HepG2 (cell line): ENCODE measurements at regions not wholly inside any gene's neighbourhood (a gene's known extent, or its start where the extent isn't known, plus 50 kb on each side); places are given as distances from the start of the nearest gene placed in this dataset.

Experiments used
- ADNP ChIP-seq: sonication (generic); formaldehyde crosslinking; IDR thresholded peaks from 2 replicates; pipeline ENCODE4 v1.4.0; 2020; ENCODE audit warnings: missing genetic modification reagents
- CEBPB ChIP-seq: IDR thresholded peaks from 2 replicates; pipeline ENCODE4 v1.6.1; 2011; ENCODE audit warnings: low read depth, low read length, improper control_type of control experiment, borderline replicate concordance
- ETV5 ChIP-seq: IDR thresholded peaks from 2 replicates; pipeline ENCODE4 v1.6.1; 2018; ENCODE audit warnings: missing biosample characterization, missing genetic modification reagents, inconsistent platforms, borderline replicate concordance
- FOXK2 ChIP-seq: fragments of 450-650 bp; IDR thresholded peaks from 2 replicates; pipeline ENCODE4 v1.6.1; 2016
- HNF4G ChIP-seq, 2 experiments: sonication (generic) in 1 of 2; formaldehyde crosslinking in 1 of 2; IDR thresholded peaks; 2 replicates each; pipeline versions ENCODE4 v1.4.0 to v1.6.1; 2011 to 2020; ENCODE audit warnings: borderline replicate concordance in 2 of 2, low read depth in 2 of 2, mild to moderate bottlenecking in 2 of 2, low read length in 1 of 2, missing genetic modification reagents in 1 of 2, moderate library complexity in 1 of 2
- SP1 ChIP-seq, 2 experiments: fragments of 450-650 bp in 1 of 2; sonication (generic) in 1 of 2; formaldehyde crosslinking in 1 of 2; IDR thresholded peaks; 2 replicates each; pipeline versions ENCODE4 v1.4.0 to v1.6.1; 2016 to 2020; ENCODE audit warnings: missing genetic modification reagents in 1 of 2
- ZNF343 ChIP-seq: sonication (generic); formaldehyde crosslinking; IDR thresholded peaks from 2 replicates; pipeline ENCODE4 v1.4.0; 2020; ENCODE audit warnings: mild to moderate bottlenecking, missing genetic modification reagents
- TF ChIP-seq, protein P1 (sequence below): sonication (generic); formaldehyde crosslinking; IDR thresholded peaks from 2 replicates; pipeline ENCODE4 v1.5.0; 2020; ENCODE audit warnings: mild to moderate bottlenecking, missing genetic modification reagents, borderline replicate concordance
- TF ChIP-seq, protein P2 (sequence below): sonication (generic); formaldehyde crosslinking; IDR thresholded peaks from 2 replicates; pipeline ENCODE4 v1.4.0; 2020; ENCODE audit warnings: missing genetic modification reagents
- TF ChIP-seq, protein P3 (sequence below): sonication (generic); formaldehyde crosslinking; IDR thresholded peaks from 2 replicates; pipeline ENCODE4 v1.4.0; 2020; ENCODE audit warnings: missing genetic modification reagents, borderline replicate concordance
- TF ChIP-seq, protein P4 (sequence below): sonication (generic); formaldehyde crosslinking; IDR thresholded peaks from 2 replicates; pipeline ENCODE4 v1.5.0; 2020; ENCODE audit warnings: mild to moderate bottlenecking, missing genetic modification reagents, borderline replicate concordance

DNA sequence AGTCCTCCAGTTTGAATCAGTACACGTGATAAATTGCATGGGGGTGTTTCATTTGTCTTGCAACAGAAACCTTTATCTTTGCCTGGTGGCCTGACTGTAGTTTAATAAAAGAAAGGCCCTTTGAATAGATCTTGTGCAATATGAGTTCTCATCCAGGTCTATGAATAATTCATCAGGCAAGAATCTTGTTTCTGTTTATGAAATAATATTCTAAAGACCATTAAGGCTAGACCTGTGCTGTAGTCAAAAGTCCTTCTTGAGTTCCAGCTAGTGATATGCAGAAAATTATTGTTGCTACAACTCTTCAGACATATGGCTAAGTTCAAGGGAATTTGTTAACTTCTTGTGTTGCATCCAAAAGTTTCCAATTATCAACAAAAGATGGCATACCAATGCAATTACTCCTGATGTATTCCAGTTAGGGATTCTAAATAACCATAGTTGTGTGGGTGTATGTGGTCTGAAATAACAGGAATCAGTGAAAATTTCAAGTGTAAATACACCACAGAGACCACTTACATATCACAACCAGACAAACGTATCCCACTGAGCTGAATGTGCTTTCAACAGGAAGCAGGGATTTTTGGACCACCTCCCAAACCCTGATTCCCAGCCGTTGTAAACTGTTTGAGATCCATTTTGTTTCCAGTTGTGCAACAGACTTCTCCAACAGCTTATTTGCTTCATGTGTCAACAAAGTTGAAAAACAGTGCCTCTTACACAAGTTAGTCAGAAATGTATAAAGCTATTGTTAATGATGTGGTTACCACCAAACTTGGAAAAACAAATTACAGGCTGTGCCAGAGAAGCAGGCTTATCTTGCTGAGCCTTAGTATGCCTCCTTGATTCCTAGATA is 54.7 kb upstream of the BICC1 start (continued):
- TF ChIP-seq, protein P1, sequence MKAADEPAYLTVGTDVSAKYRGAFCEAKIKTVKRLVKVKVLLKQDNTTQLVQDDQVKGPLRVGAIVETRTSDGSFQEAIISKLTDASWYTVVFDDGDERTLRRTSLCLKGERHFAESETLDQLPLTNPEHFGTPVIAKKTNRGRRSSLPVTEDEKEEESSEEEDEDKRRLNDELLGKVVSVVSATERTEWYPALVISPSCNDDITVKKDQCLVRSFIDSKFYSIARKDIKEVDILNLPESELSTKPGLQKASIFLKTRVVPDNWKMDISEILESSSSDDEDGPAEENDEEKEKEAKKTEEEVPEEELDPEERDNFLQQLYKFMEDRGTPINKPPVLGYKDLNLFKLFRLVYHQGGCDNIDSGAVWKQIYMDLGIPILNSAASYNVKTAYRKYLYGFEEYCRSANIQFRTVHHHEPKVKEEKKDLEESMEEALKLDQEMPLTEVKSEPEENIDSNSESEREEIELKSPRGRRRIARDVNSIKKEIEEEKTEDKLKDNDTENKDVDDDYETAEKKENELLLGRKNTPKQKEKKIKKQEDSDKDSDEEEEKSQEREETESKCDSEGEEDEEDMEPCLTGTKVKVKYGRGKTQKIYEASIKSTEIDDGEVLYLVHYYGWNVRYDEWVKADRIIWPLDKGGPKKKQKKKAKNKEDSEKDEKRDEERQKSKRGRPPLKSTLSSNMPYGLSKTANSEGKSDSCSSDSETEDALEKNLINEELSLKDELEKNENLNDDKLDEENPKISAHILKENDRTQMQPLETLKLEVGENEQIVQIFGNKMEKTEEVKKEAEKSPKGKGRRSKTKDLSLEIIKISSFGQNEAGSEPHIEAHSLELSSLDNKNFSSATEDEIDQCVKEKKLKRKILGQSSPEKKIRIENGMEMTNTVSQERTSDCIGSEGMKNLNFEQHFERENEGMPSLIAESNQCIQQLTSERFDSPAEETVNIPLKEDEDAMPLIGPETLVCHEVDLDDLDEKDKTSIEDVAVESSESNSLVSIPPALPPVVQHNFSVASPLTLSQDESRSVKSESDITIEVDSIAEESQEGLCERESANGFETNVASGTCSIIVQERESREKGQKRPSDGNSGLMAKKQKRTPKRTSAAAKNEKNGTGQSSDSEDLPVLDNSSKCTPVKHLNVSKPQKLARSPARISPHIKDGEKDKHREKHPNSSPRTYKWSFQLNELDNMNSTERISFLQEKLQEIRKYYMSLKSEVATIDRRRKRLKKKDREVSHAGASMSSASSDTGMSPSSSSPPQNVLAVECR (CRISPR knock-in tag), result no peak; the same call in 1 of the 2 replicates
- TF ChIP-seq HNF4G (IDR thresholded peaks at IDR 0.05; ENCODE audit: borderline replicate concordance, low read depth, low read length) (no peak), HNF4G (CRISPR knock-in tag; IDR thresholded peaks at IDR 0.05; ENCODE audit: borderline replicate concordance, low read depth) (no peak), ZNF343 (CRISPR knock-in tag) (no peak), ADNP (CRISPR knock-in tag) (no peak), CEBPB (peak; percentile 88), ETV5 (CRISPR knock-in tag) (no peak; the same call in 1 of the 2 replicates), SP1 (IDR thresholded peaks at IDR 0.05) (no peak), SP1 (CRISPR knock-in tag; IDR thresholded peaks at IDR 0.05) (no peak), FOXK2 (no peak)
- TF ChIP-seq, protein P2, sequence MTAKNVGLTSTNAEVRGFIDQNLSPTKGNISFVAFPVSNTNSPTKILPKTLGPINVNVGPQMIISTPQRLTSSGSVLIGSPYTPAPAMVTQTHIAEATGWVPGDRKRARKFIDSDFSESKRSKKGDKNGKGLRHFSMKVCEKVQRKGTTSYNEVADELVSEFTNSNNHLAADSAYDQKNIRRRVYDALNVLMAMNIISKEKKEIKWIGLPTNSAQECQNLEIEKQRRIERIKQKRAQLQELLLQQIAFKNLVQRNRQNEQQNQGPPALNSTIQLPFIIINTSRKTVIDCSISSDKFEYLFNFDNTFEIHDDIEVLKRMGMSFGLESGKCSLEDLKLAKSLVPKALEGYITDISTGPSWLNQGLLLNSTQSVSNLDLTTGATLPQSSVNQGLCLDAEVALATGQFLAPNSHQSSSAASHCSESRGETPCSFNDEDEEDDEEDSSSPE (CRISPR knock-in tag), result no peak
- TF ChIP-seq, protein P3, sequence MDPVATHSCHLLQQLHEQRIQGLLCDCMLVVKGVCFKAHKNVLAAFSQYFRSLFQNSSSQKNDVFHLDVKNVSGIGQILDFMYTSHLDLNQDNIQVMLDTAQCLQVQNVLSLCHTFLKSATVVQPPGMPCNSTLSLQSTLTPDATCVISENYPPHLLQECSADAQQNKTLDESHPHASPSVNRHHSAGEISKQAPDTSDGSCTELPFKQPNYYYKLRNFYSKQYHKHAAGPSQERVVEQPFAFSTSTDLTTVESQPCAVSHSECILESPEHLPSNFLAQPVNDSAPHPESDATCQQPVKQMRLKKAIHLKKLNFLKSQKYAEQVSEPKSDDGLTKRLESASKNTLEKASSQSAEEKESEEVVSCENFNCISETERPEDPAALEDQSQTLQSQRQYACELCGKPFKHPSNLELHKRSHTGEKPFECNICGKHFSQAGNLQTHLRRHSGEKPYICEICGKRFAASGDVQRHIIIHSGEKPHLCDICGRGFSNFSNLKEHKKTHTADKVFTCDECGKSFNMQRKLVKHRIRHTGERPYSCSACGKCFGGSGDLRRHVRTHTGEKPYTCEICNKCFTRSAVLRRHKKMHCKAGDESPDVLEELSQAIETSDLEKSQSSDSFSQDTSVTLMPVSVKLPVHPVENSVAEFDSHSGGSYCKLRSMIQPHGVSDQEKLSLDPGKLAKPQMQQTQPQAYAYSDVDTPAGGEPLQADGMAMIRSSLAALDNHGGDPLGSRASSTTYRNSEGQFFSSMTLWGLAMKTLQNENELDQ (CRISPR knock-in tag), result no peak
- TF ChIP-seq, protein P4, sequence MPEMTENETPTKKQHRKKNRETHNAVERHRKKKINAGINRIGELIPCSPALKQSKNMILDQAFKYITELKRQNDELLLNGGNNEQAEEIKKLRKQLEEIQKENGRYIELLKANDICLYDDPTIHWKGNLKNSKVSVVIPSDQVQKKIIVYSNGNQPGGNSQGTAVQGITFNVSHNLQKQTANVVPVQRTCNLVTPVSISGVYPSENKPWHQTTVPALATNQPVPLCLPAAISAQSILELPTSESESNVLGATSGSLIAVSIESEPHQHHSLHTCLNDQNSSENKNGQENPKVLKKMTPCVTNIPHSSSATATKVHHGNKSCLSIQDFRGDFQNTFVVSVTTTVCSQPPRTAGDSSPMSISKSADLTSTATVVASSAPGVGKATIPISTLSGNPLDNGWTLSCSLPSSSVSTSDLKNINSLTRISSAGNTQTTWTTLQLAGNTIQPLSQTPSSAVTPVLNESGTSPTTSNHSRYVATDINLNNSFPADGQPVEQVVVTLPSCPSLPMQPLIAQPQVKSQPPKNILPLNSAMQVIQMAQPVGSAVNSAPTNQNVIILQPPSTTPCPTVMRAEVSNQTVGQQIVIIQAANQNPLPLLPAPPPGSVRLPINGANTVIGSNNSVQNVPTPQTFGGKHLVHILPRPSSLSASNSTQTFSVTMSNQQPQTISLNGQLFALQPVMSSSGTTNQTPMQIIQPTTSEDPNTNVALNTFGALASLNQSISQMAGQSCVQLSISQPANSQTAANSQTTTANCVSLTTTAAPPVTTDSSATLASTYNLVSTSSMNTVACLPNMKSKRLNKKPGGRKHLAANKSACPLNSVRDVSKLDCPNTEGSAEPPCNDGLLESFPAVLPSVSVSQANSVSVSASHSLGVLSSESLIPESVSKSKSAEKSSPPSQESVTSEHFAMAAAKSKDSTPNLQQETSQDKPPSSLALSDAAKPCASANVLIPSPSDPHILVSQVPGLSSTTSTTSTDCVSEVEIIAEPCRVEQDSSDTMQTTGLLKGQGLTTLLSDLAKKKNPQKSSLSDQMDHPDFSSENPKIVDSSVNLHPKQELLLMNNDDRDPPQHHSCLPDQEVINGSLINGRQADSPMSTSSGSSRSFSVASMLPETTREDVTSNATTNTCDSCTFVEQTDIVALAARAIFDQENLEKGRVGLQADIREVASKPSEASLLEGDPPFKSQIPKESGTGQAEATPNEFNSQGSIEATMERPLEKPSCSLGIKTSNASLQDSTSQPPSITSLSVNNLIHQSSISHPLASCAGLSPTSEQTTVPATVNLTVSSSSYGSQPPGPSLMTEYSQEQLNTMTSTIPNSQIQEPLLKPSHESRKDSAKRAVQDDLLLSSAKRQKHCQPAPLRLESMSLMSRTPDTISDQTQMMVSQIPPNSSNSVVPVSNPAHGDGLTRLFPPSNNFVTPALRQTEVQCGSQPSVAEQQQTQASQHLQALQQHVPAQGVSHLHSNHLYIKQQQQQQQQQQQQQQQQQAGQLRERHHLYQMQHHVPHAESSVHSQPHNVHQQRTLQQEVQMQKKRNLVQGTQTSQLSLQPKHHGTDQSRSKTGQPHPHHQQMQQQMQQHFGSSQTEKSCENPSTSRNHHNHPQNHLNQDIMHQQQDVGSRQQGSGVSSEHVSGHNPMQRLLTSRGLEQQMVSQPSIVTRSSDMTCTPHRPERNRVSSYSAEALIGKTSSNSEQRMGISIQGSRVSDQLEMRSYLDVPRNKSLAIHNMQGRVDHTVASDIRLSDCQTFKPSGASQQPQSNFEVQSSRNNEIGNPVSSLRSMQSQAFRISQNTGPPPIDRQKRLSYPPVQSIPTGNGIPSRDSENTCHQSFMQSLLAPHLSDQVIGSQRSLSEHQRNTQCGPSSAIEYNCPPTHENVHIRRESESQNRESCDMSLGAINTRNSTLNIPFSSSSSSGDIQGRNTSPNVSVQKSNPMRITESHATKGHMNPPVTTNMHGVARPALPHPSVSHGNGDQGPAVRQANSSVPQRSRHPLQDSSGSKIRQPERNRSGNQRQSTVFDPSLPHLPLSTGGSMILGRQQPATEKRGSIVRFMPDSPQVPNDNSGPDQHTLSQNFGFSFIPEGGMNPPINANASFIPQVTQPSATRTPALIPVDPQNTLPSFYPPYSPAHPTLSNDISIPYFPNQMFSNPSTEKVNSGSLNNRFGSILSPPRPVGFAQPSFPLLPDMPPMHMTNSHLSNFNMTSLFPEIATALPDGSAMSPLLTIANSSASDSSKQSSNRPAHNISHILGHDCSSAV (CRISPR knock-in tag), result no peak
